Suprapubic skin (tissue), 4 donors: ENCODE measurements at regions not wholly inside any gene's neighbourhood (a gene's known extent, or its start where the extent isn't known, plus 50 kb on each side); places are given as distances from the start of the nearest gene placed in this dataset.

Experiments used
- EP300 ChIP-seq: sonication (generic); formaldehyde crosslinking; IDR thresholded peaks from one replicate; pipeline ENCODE4 v1.6.1; 2017; ENCODE audit warnings: antibody characterized with exemption
- POLR2A ChIP-seq, 2 donors: fragments of 450-650 bp; IDR thresholded peaks; one replicate each; pipeline ENCODE4 v1.6.1; 2017; ENCODE audit warnings: antibody characterized with exemption in 2 of 2, mild to moderate bottlenecking in 2 of 2, moderate library complexity in 2 of 2
- POLR2AphosphoS5 ChIP-seq, 3 donors: sonication (generic); formaldehyde crosslinking; IDR thresholded peaks; one replicate each; pipeline ENCODE4 v1.6.1; 2017; ENCODE audit warnings: antibody characterized with exemption in 3 of 3
- TF ChIP-seq, protein P1 (sequence below), 2 donors: fragments of 200-600 bp in 1 of 2; fragments of 450-650 bp in 1 of 2; sonication (generic) in 1 of 2; IDR thresholded peaks; one replicate each; pipeline ENCODE4 v1.5.1; 2016 to 2019; ENCODE audit warnings: antibody characterized with exemption in 2 of 2, mild to moderate bottlenecking in 1 of 2, moderate library complexity in 1 of 2

DNA sequence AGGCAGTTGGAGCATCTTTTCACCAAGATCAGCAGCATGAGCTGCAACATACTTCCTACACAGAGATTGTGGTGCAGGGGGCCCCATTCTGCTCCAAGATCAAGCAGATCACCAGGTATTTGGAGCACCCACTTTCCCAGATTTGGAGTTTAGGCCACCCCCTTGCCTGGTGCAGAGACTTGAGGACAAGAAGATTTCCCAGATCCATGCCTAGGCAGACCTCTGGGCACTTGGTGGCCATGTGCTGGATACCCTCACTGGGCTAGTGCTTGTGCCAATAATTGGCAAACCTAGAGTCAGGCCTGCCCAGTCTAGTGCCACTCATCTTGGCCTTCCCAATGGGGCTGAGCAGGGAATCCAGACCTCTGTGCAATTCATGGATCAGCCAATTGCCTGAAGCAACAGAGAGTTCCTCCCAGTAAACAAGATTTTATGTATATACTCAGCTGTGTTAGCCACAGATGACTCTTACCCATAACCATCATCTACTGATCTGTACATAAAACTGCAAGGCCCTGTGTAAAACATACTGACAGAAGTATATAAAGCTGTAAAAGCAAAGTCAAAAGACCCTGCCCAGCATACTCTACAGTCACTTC, 228.4 kb upstream of the EMCN start:
- TF ChIP-seq POLR2A (IDR thresholded peaks at IDR 0.05) (no peak), POLR2AphosphoS5 (IDR thresholded peaks at IDR 0.05) (no peak), EP300 (no peak)
- TF ChIP-seq, protein P1, sequence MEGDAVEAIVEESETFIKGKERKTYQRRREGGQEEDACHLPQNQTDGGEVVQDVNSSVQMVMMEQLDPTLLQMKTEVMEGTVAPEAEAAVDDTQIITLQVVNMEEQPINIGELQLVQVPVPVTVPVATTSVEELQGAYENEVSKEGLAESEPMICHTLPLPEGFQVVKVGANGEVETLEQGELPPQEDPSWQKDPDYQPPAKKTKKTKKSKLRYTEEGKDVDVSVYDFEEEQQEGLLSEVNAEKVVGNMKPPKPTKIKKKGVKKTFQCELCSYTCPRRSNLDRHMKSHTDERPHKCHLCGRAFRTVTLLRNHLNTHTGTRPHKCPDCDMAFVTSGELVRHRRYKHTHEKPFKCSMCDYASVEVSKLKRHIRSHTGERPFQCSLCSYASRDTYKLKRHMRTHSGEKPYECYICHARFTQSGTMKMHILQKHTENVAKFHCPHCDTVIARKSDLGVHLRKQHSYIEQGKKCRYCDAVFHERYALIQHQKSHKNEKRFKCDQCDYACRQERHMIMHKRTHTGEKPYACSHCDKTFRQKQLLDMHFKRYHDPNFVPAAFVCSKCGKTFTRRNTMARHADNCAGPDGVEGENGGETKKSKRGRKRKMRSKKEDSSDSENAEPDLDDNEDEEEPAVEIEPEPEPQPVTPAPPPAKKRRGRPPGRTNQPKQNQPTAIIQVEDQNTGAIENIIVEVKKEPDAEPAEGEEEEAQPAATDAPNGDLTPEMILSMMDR (IDR thresholded peaks at IDR 0.05) = no peak
